ENCODE measurements at regions not wholly inside any gene's neighbourhood (a gene's known extent, or its start where the extent isn't known, plus 50 kb on each side); places are given as distances from the start of the nearest gene placed in this dataset.

GRCh38 chr3:189529889-189530471 is 101.2 kb upstream of the TP63 start:
- Histone ChIP-seq H3K27ac (no peak overlapping the region), H3K9me3 (no peaks in the 10 kb centered on the region), H3K4me2 (no peak overlapping the region), H3K4me3 (no peak overlapping the region), H3K4me1 (no peaks in the 10 kb centered on the region)
- ATAC-seq = no peak
- ChIA-PET POLR2A (no interaction called here), CTCF (no interaction called here)
- TF ChIP-seq TP53 (CRISPR knock-in tag; IDR thresholded peaks at IDR 0.05) = no peak
- TF ChIP-seq MYC (IDR thresholded peaks at IDR 0.05; ENCODE audit: borderline replicate concordance, low read length) = no peak
- no peak for TF ChIP-seq SREBF2 (IDR thresholded peaks at IDR 0.05)
- TF ChIP-seq HEYL (CRISPR knock-in tag; IDR thresholded peaks at IDR 0.05) = no peak
- TF ChIP-seq NR3C1 (IDR thresholded peaks at IDR 0.05) = no peak
- TF ChIP-seq TFCP2L1 (CRISPR knock-in tag; IDR thresholded peaks at IDR 0.05) = no peak
- TF ChIP-seq FOSB (CRISPR knock-in tag; IDR thresholded peaks at IDR 0.05) = no peak
- no peak for TF ChIP-seq EHMT2 (IDR thresholded peaks at IDR 0.05; ENCODE audit: low read depth)
- TF ChIP-seq ATOH8 (CRISPR knock-in tag; IDR thresholded peaks at IDR 0.05; ENCODE audit: low read depth) = no peak
- TF ChIP-seq RNF2 (IDR thresholded peaks at IDR 0.05; ENCODE audit: borderline replicate concordance, low read depth) = no peak
- TF ChIP-seq ZNF302 (CRISPR knock-in tag; IDR thresholded peaks at IDR 0.05) = no peak
- no peak for TF ChIP-seq MAFK (IDR thresholded peaks at IDR 0.05; ENCODE audit: partially characterized antibody)
- no peak for TF ChIP-seq NFE2L2 (conservative IDR thresholded peaks at IDR 0.05; ENCODE audit: low read length)
- no peak for TF ChIP-seq JUN (IDR thresholded peaks at IDR 0.05)
- no peak for TF ChIP-seq FOSL2 (IDR thresholded peaks at IDR 0.05)
- no peak for TF ChIP-seq FOSL2 (CRISPR knock-in tag; IDR thresholded peaks at IDR 0.05)
- TF ChIP-seq CBX2 (IDR thresholded peaks at IDR 0.05; ENCODE audit: borderline replicate concordance, low read depth) = no peak
- TF ChIP-seq HOXB5 (CRISPR knock-in tag; IDR thresholded peaks at IDR 0.05) = no peak
- TF ChIP-seq RFX5 (IDR thresholded peaks at IDR 0.05) = no peak
- TF ChIP-seq ZFP36 (IDR thresholded peaks at IDR 0.05; ENCODE audit: borderline replicate concordance, partially characterized antibody) = no peak
- WGBS (ENCODE audit: missing lambda C conversion rate) = 94% methylated on average over 5 of the region's 5 CpGs
- no peak for DNase-seq (ENCODE audit: low read depth in 1 of 2, low spot score in 1 of 2)
- FAIRE-seq = no peak

- H3K9me3 ChIP-seq = no peaks in the 10 kb centered on the region
- 73% methylated on average over 4 of the region's 4 CpGs for WGBS (ENCODE audit: missing lambda C conversion rate)
- no peak for TF ChIP-seq HES2 (IDR thresholded peaks at IDR 0.05)
- TF ChIP-seq HDAC2 (IDR thresholded peaks at IDR 0.05) = no peak
- no peak for TF ChIP-seq TP53 (CRISPR knock-in tag; IDR thresholded peaks at IDR 0.05)
- TF ChIP-seq MAZ (IDR thresholded peaks at IDR 0.05; ENCODE audit: borderline replicate concordance, low read depth, low read length) = no peak
- no peak for TF ChIP-seq SMC3 (IDR thresholded peaks at IDR 0.05)
- no peak for TF ChIP-seq FOSL2 (IDR thresholded peaks at IDR 0.05)
- no peak for TF ChIP-seq FOSL2 (CRISPR knock-in tag; IDR thresholded peaks at IDR 0.05)
- TF ChIP-seq CBX8 (IDR thresholded peaks at IDR 0.05) = no peak
- no peak for TF ChIP-seq EP300 (IDR thresholded peaks at IDR 0.05)
- no peak for TF ChIP-seq CTCF (IDR thresholded peaks at IDR 0.05)
- TF ChIP-seq ZSCAN20 (CRISPR knock-in tag; IDR thresholded peaks at IDR 0.05) = no peak
- TF ChIP-seq JUNB (IDR thresholded peaks at IDR 0.05) = no peak
- TF ChIP-seq SREBF2 (IDR thresholded peaks at IDR 0.05) = no peak
- no peak for TF ChIP-seq FOSB (CRISPR knock-in tag; IDR thresholded peaks at IDR 0.05)
- TF ChIP-seq EHMT2 (IDR thresholded peaks at IDR 0.05; ENCODE audit: low read depth) = no peak
- no peak for TF ChIP-seq ELK1 (IDR thresholded peaks at IDR 0.05; ENCODE audit: low read depth, low read length)
- TF ChIP-seq CHD4 (IDR thresholded peaks at IDR 0.05; ENCODE audit: borderline replicate concordance) = no peak
- no peak for TF ChIP-seq HOXB13 (CRISPR knock-in tag; IDR thresholded peaks at IDR 0.05; ENCODE audit: low read depth)
- TF ChIP-seq RFX5 (IDR thresholded peaks at IDR 0.05) = no peak
- TF ChIP-seq JUN (IDR thresholded peaks at IDR 0.05) = no peak
- ChIA-PET POLR2A (no interaction called here), CTCF (no interaction called here)
- DNase-seq (ENCODE audit: low read depth in 1 of 2, low spot score in 1 of 2) (no peak), ATAC-seq (no peak), FAIRE-seq (no peak)
- H3K4me3 ChIP-seq = no peak overlapping the region
- no peak overlapping the region for H3K27ac ChIP-seq
- no peaks in the 10 kb centered on the region for H3K4me1 ChIP-seq
- no peak overlapping the region for H3K4me2 ChIP-seq
These were observed 100.4 kb upstream of the TP63 start for GRCh38 chr3:189530822-189531221.

Data from A549 (cell line).